ENCODE measurements at regions not wholly inside any gene's neighbourhood (a gene's known extent, or its start where the extent isn't known, plus 50 kb on each side); places are given as distances from the start of the nearest gene placed in this dataset.

- no peaks in the 10 kb centered on the region for H3K4me1 ChIP-seq (ENCODE audit: insufficient read depth)
- no peak overlapping the region for H2AFZ ChIP-seq
- TF ChIP-seq CTCF (IDR thresholded peaks at IDR 0.05; ENCODE audit: poor library complexity), result no peak
- no peak for TF ChIP-seq EZH2phosphoT487 (IDR thresholded peaks at IDR 0.05; ENCODE audit: low read depth, severe bottlenecking, unreplicated experiment)
- no peak for TF ChIP-seq EZH2 (IDR thresholded peaks at IDR 0.05; ENCODE audit: borderline replicate concordance)
Observed at GRCh38 chr10:6778992-6779701, 199.1 kb upstream of the PRKCQ start.

GRCh38 chr10:6776170-6776569 is 196.1 kb upstream of the PRKCQ start:
- Histone ChIP-seq H3K4me1 (ENCODE audit: insufficient read depth) (peaks cover 1% of the 10 kb centered on the region), H3K9me3 (ENCODE audit: low read depth) (no peaks in the 10 kb centered on the region), H3K36me3 (replicated peaks; ENCODE audit: insufficient read depth, low read depth) (no peaks in the 10 kb centered on the region), H3K9me2 (replicated peaks; ENCODE audit: insufficient read depth) (no peaks in the 10 kb centered on the region), H3K27ac (peak overlapping the region; percentile 18), H4K20me1 (ENCODE audit: insufficient read depth, poor library complexity, severe bottlenecking) (no peaks in the 10 kb centered on the region), H3K4me2 (no peak overlapping the region), H3K79me2 (no peaks in the 10 kb centered on the region), H3K4me3 (no peak overlapping the region), H2AFZ (no peak overlapping the region), H3K27me3 (no peaks in the 10 kb centered on the region)
- DNase-seq (ENCODE audit: low spot score), result no peak
- TF ChIP-seq EZH2 (IDR thresholded peaks at IDR 0.05; ENCODE audit: borderline replicate concordance) (no peak), EZH2phosphoT487 (IDR thresholded peaks at IDR 0.05; ENCODE audit: low read depth, severe bottlenecking, unreplicated experiment) (no peak), CTCF (IDR thresholded peaks at IDR 0.05; ENCODE audit: poor library complexity) (no peak)
- WGBS (ENCODE audit: low lambda C conversion rate, missing lambda C conversion rate), result 80% methylated on average over 5 of the region's 5 CpGs

More at GRCh38 chr10:6778992-6779701, 199.1 kb upstream of the PRKCQ start:
- H3K9me2 ChIP-seq (replicated peaks; ENCODE audit: insufficient read depth), result no peaks in the 10 kb centered on the region
- H3K9me3 ChIP-seq (ENCODE audit: low read depth), result no peaks in the 10 kb centered on the region
- H3K4me2 ChIP-seq, result no peak overlapping the region
- no peaks in the 10 kb centered on the region for H3K36me3 ChIP-seq (replicated peaks; ENCODE audit: insufficient read depth, low read depth)
- peak; percentile 68 for DNase-seq (ENCODE audit: low spot score)
- 66% methylated on average over 3 of the region's 4 CpGs for WGBS (ENCODE audit: low lambda C conversion rate, missing lambda C conversion rate)
- H3K79me2 ChIP-seq, result no peaks in the 10 kb centered on the region
- H4K20me1 ChIP-seq (ENCODE audit: insufficient read depth, poor library complexity, severe bottlenecking), result no peaks in the 10 kb centered on the region
- H3K27ac ChIP-seq, result no peak overlapping the region
- H3K27me3 ChIP-seq, result no peaks in the 10 kb centered on the region
- H3K4me3 ChIP-seq, result no peak overlapping the region

- Histone ChIP-seq H4K20me1 (ENCODE audit: insufficient read depth, poor library complexity, severe bottlenecking) (no peaks in the 10 kb centered on the region), H3K4me3 (no peak overlapping the region), H3K27ac (no peak overlapping the region), H3K9me3 (ENCODE audit: low read depth) (no peaks in the 10 kb centered on the region), H3K9me2 (replicated peaks; ENCODE audit: insufficient read depth) (no peaks in the 10 kb centered on the region), H3K4me1 (ENCODE audit: insufficient read depth) (peaks cover 6% of the 10 kb centered on the region), H3K4me2 (no peak overlapping the region), H3K27me3 (no peaks in the 10 kb centered on the region), H3K79me2 (no peaks in the 10 kb centered on the region), H3K36me3 (replicated peaks; ENCODE audit: insufficient read depth, low read depth) (no peaks in the 10 kb centered on the region), H2AFZ (no peak overlapping the region)
- DNase-seq (ENCODE audit: low spot score), result no peak
- TF ChIP-seq EZH2phosphoT487 (IDR thresholded peaks at IDR 0.05; ENCODE audit: low read depth, severe bottlenecking, unreplicated experiment) (no peak), EZH2 (IDR thresholded peaks at IDR 0.05; ENCODE audit: borderline replicate concordance) (no peak), CTCF (IDR thresholded peaks at IDR 0.05; ENCODE audit: poor library complexity) (no peak)
- WGBS (ENCODE audit: low lambda C conversion rate, missing lambda C conversion rate), result 80% methylated on average over 3 of the region's 3 CpGs
Observed at GRCh38 chr10:6774406-6774805, 194.3 kb upstream of the PRKCQ start.
